Mesendoderm (in vitro differentiated cells): ENCODE measurements at regions not wholly inside any gene's neighbourhood (a gene's known extent, or its start where the extent isn't known, plus 50 kb on each side); places are given as distances from the start of the nearest gene placed in this dataset.

Experiments
- DNase-seq: peaks from one replicate; pipeline ENCODE4 v3.0.0; 2013
- H2AK5ac ChIP-seq: 2 replicates; pipeline ENCODE4 v1.6.1; 2013; ENCODE audit warnings: low read length, inconsistent platforms
- H2BK120ac ChIP-seq: 2 replicates; pipeline ENCODE4 v1.6.1; 2013; ENCODE audit warnings: low read depth, mild to moderate bottlenecking, low read length, moderate library complexity, mixed read lengths
- H2BK15ac ChIP-seq: replicated peaks from 2 replicates; pipeline ENCODE4 v1.6.1; 2013; ENCODE audit warnings: low read depth, mild to moderate bottlenecking, moderate library complexity
- H2BK5ac ChIP-seq: 2 replicates; pipeline ENCODE4 v1.6.1; 2013; ENCODE audit warnings: low read length, inconsistent platforms
- H3K18ac ChIP-seq: 2 replicates; pipeline ENCODE4 v1.6.1; 2013; ENCODE audit warnings: mild to moderate bottlenecking, low read length, mixed read lengths
- H3K23ac ChIP-seq: one replicate; pipeline ENCODE4 v1.6.1; 2013; ENCODE audit warnings: low read length
- H3K27ac ChIP-seq: 2 replicates; pipeline ENCODE4 v1.5.1; 2013; ENCODE audit warnings: low read depth, mild to moderate bottlenecking, inconsistent platforms, low read length, moderate library complexity
- H3K27me3 ChIP-seq: 2 replicates; pipeline ENCODE4 v1.6.1; 2013; ENCODE audit warnings: low read length, control low read depth, mild to moderate bottlenecking, inconsistent platforms; ENCODE audit not compliant: insufficient read depth, poor library complexity
- H3K36me3 ChIP-seq: 2 replicates; pipeline ENCODE4 v1.6.1; 2013; ENCODE audit warnings: low read length, inconsistent platforms; ENCODE audit not compliant: control insufficient read depth, insufficient read depth
- H3K4ac ChIP-seq: one replicate; pipeline ENCODE4 v1.6.1; 2013; ENCODE audit warnings: low read depth, mild to moderate bottlenecking, low read length, moderate library complexity
- H3K4me1 ChIP-seq: 2 replicates; pipeline ENCODE4 v1.6.1; 2013; ENCODE audit warnings: low read depth, low read length, inconsistent platforms; ENCODE audit not compliant: control insufficient read depth
- H3K4me2 ChIP-seq: 2 replicates; pipeline ENCODE4 v1.6.1; 2013; ENCODE audit warnings: low read length
- H3K4me3 ChIP-seq: 2 replicates; pipeline ENCODE4 v1.5.1; 2013; ENCODE audit warnings: mild to moderate bottlenecking, low read length
- H3K56ac ChIP-seq: one replicate; pipeline ENCODE4 v1.6.1; 2013; ENCODE audit warnings: low read length
- H3K79me1 ChIP-seq: 2 replicates; pipeline ENCODE4 v1.6.1; 2013; ENCODE audit warnings: low read length, inconsistent platforms
- H3K79me2 ChIP-seq: 2 replicates; pipeline ENCODE4 v1.6.1; 2013; ENCODE audit warnings: mild to moderate bottlenecking, low read length; ENCODE audit not compliant: control insufficient read depth, insufficient read depth
- H3K9ac ChIP-seq: 2 replicates; pipeline ENCODE4 v1.6.1; 2013; ENCODE audit warnings: low read length, inconsistent platforms
- H4K5ac ChIP-seq: one replicate; pipeline ENCODE4 v1.6.1; 2013; ENCODE audit warnings: low read length
- H4K8ac ChIP-seq: one replicate; pipeline ENCODE4 v1.6.1; 2013; ENCODE audit warnings: low read depth, mild to moderate bottlenecking, control low read depth, low read length, moderate library complexity
- WGBS: extraction: QIAGEN DNeasy Blood & Tissue Kit; methylation state at CpG from one replicate; pipeline ENCODE4 v1.1.7; 2013; ENCODE audit warnings: low lambda C conversion rate, missing lambda C conversion rate; ENCODE audit not compliant: insufficient coverage; ENCODE audit errors: extremely low coverage; 5-methylcytosine and 5-hydroxymethylcytosine counted together

DNA sequence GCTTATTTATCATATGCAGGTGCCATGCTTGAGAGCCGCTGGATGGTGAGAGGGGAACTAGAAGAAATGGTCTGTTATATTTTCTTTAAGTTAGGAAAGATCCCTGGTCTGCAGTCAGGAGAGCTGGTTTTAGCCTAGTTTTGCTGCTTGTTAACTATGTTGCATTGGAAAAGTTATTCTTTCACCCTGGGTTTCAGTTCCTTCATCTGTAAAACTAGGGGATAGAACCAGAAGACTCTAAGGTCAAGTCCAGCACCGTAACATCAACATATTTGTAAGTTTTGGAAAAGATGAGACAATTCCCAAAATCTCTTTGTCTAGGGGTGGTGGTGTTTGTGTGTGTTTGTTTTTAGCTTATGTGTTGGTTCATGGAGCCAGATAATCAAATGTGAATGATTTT lies 304.0 kb downstream of the QKI start:
- Histone ChIP-seq H3K56ac (no peak overlapping the region), H2BK5ac (no peak overlapping the region), H3K27ac (no peak overlapping the region), H3K9ac (no peak overlapping the region), H3K4me1 (no peaks in the 10 kb centered on the region), H3K4me2 (no peak overlapping the region), H3K4me3 (no peak overlapping the region), H2BK120ac (no peak overlapping the region), H3K27me3 (no peaks in the 10 kb centered on the region), H3K4ac (no peak overlapping the region), H3K23ac (no peak overlapping the region), H3K36me3 (no peaks in the 10 kb centered on the region), H3K79me2 (no peaks in the 10 kb centered on the region), H2BK15ac (no peak overlapping the region), H4K8ac (no peak overlapping the region), H3K79me1 (no peaks in the 10 kb centered on the region), H2AK5ac (no peak overlapping the region), H3K18ac (no peak overlapping the region), H4K5ac (no peak overlapping the region)
- no peak for DNase-seq
- WGBS, result no CpG with 5 or more reads among the region's 2 CpGs

DNA sequence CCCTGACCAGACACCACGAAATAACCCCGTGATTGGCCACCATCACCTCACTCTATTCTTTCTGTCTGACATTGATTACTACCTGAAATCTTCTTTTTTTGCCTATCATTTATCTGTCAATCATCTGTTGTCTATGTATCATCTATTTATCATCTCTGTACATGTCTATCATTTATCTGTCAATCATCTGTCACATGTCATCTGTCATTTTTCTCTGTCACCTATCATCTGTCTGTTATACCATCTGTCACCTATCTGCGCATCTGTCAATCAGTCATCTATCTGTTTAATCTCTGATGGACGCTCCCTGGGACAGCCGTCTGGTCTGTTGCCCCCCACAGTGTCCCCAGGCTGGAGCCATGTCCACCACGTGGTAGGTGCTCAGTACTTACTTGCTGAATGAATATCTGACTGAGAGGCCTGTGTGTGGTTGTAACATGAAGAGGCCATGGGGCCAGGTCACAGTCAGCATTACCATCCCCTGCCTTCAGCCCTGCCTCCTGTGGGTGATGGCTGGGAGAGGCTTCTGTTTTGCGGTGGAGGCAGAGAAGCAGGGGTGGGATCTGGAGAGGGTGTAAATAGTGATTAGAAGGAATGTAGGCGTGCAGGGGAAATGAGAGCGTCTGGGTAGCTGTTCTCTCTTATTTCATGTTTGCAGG lies 302.7 kb downstream of the QKI start:
- Histone ChIP-seq H3K27me3 (no peaks in the 10 kb centered on the region), H3K18ac (no peak overlapping the region), H3K4me2 (no peak overlapping the region), H3K79me2 (no peaks in the 10 kb centered on the region), H4K8ac (no peak overlapping the region), H3K79me1 (no peaks in the 10 kb centered on the region), H3K4me1 (no peaks in the 10 kb centered on the region), H2BK15ac (no peak overlapping the region), H4K5ac (no peak overlapping the region), H2BK120ac (no peak overlapping the region), H3K4ac (no peak overlapping the region), H2AK5ac (no peak overlapping the region), H3K23ac (no peak overlapping the region), H3K4me3 (no peak overlapping the region), H3K9ac (no peak overlapping the region), H2BK5ac (no peak overlapping the region), H3K27ac (no peak overlapping the region), H3K56ac (no peak overlapping the region), H3K36me3 (no peaks in the 10 kb centered on the region)
- no CpG with 5 or more reads among the region's 9 CpGs for WGBS
- DNase-seq, result no peak

DNA sequence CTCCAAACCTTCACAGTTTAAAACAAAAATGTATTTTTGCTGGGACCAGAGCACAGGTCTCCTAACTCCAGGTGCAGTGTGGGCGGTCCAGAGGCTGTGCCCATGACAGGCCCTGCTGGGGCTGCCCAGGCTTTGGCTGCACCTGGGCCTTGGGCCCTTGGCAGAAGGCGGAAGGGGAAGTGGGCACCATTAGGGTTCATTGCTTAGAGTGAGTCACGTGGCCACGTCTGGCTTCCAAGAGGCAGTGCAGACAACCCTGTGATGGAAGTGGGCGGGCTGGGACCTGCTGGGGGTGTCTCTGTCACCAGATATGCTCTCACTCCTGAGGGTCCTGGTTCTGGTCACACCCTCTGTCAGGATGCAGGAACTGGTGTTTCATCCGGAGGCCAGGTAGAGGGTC lies 302.2 kb downstream of the QKI start:
- WGBS, result no CpG with 5 or more reads among the region's 6 CpGs

DNA sequence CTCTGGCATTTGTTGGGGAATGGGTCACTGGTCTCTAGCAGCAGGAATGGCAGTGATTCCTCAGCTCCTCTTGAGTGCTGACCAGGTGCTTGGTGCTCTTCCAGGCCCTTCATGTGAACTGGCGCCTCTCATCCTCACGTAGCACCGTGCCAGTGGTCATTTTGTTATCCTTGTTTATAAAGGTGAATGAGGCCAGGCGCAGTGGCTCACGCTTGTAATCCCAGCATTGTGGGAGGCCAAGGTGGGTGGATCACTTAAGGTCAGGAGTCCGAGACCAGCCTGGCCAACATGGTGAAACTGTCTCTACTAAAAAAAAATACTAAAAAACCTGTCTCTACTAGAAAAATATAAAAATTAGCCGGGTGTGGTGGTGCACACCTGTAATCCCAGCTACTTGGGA lies 301.3 kb downstream of the QKI start:
- no peak overlapping the region for H2AK5ac ChIP-seq
- H3K36me3 ChIP-seq, result no peaks in the 10 kb centered on the region
- no peak overlapping the region for H3K4me3 ChIP-seq
- DNase-seq, result no peak
- no peak overlapping the region for H3K23ac ChIP-seq
- H2BK5ac ChIP-seq, result no peak overlapping the region
- H3K4me1 ChIP-seq, result no peaks in the 10 kb centered on the region
- no peaks in the 10 kb centered on the region for H3K27me3 ChIP-seq
- no peak overlapping the region for H3K56ac ChIP-seq
- no peak overlapping the region for H2BK120ac ChIP-seq
- WGBS, result no CpG with 5 or more reads among the region's 7 CpGs
- no peak overlapping the region for H3K27ac ChIP-seq
- H3K79me1 ChIP-seq, result no peaks in the 10 kb centered on the region
- no peak overlapping the region for H3K18ac ChIP-seq
- no peak overlapping the region for H3K4ac ChIP-seq
- H3K4me2 ChIP-seq, result no peak overlapping the region
- no peak overlapping the region for H2BK15ac ChIP-seq
- no peaks in the 10 kb centered on the region for H3K79me2 ChIP-seq
- no peak overlapping the region for H4K8ac ChIP-seq
- no peak overlapping the region for H3K9ac ChIP-seq
- no peak overlapping the region for H4K5ac ChIP-seq

More for the DNA sequence above, 302.2 kb downstream of the QKI start:
- Histone ChIP-seq H2AK5ac (no peak overlapping the region), H3K9ac (no peak overlapping the region), H2BK5ac (no peak overlapping the region), H3K27ac (no peak overlapping the region), H3K36me3 (no peaks in the 10 kb centered on the region), H3K23ac (no peak overlapping the region), H3K4ac (no peak overlapping the region), H3K4me3 (no peak overlapping the region), H3K4me2 (no peak overlapping the region), H2BK15ac (no peak overlapping the region), H4K8ac (no peak overlapping the region), H3K18ac (no peak overlapping the region), H3K79me1 (no peaks in the 10 kb centered on the region), H3K27me3 (no peaks in the 10 kb centered on the region), H3K4me1 (no peaks in the 10 kb centered on the region), H2BK120ac (no peak overlapping the region), H4K5ac (no peak overlapping the region), H3K56ac (no peak overlapping the region), H3K79me2 (no peaks in the 10 kb centered on the region)
- DNase-seq, result no peak

DNA sequence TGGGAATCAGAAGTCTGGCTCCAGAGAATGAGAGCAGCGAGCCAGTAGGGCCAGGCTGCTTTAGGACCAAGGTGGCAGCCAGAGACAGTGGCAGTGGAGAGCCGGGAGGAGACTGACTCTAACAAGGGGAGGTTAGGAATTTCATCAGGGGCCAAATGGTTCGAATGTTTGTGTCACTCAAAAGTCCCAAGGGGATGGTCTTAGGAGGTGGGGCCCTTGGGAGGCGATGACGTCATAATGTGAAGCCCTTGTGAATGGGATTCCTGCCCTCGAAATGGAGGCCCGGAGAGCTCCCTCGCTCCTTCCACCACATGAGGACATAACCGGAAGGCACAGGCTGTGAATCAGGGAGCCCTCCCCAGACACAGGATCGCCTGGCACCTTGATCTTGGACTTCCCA lies 299.7 kb downstream of the QKI start:
- Histone ChIP-seq H2BK120ac (no peak overlapping the region), H3K56ac (no peak overlapping the region), H3K79me1 (no peaks in the 10 kb centered on the region), H2BK5ac (no peak overlapping the region), H3K27me3 (no peaks in the 10 kb centered on the region), H3K23ac (no peak overlapping the region), H3K4ac (no peak overlapping the region), H2AK5ac (no peak overlapping the region), H3K27ac (no peak overlapping the region), H3K36me3 (no peaks in the 10 kb centered on the region), H3K4me3 (no peak overlapping the region), H3K4me2 (no peak overlapping the region), H3K4me1 (no peaks in the 10 kb centered on the region), H3K9ac (no peak overlapping the region), H4K5ac (no peak overlapping the region), H3K79me2 (no peaks in the 10 kb centered on the region), H2BK15ac (no peak overlapping the region), H4K8ac (no peak overlapping the region), H3K18ac (no peak overlapping the region)
- DNase-seq, result no peak
- no CpG with 5 or more reads among the region's 10 CpGs for WGBS

DNA sequence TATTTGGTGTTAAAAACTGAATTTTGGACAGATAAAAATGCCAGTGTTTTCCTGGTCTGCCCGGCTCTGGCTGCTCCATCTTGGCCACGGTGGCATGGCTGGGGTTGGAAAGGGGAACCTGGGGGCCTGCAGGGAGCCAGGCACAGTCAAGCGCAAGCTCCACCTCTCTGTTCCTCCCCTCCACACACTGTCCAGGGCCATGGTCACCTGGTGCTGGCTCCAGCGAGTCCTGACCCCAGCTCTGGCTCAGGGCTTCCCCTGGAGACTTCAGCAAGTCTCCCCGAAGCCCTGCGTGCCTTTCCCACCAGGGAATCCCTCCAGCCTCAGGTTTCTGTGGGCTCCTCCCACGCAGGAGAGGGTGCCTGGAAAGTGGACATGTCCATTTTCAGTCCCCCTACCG lies 298.5 kb downstream of the QKI start:
- Histone ChIP-seq H3K79me2 (no peaks in the 10 kb centered on the region), H3K56ac (no peak overlapping the region), H3K4me2 (no peak overlapping the region), H2AK5ac (no peak overlapping the region), H3K4me1 (no peaks in the 10 kb centered on the region), H3K18ac (no peak overlapping the region), H3K27me3 (no peaks in the 10 kb centered on the region), H3K4me3 (no peak overlapping the region), H3K36me3 (no peaks in the 10 kb centered on the region), H3K79me1 (no peaks in the 10 kb centered on the region), H3K9ac (no peak overlapping the region), H4K5ac (no peak overlapping the region), H3K23ac (no peak overlapping the region), H2BK5ac (no peak overlapping the region), H3K27ac (no peak overlapping the region), H4K8ac (no peak overlapping the region), H3K4ac (no peak overlapping the region), H2BK15ac (no peak overlapping the region), H2BK120ac (no peak overlapping the region)
- WGBS, result no CpG with 5 or more reads among the region's 8 CpGs
- DNase-seq, result no peak
